SHP77 (cell line): ENCODE measurements at regions not wholly inside any gene's neighbourhood (a gene's known extent, or its start where the extent isn't known, plus 50 kb on each side); places are given as distances from the start of the nearest gene placed in this dataset.

Source experiments
- DNase-seq, 2 experiments: peaks; one replicate each; lab custom pipeline; 2025; lab: John Stamatoyannopoulos, UW

GRCh38 chr11:111091321-111091938 lies 154.1 kb upstream of the POU2AF2 start:
- DNase-seq: no peak

GRCh38 chr11:111089759-111090158 lies 155.8 kb upstream of the POU2AF2 start:
- DNase-seq: no peak

GRCh38 chr11:111088847-111089355 lies 156.6 kb upstream of the POU2AF2 start:
- no peak for DNase-seq

- peak; percentile 87 to 94 for DNase-seq
These were observed 159.5 kb upstream of the POU2AF2 start for GRCh38 chr11:111086058-111086457.

- no peak for DNase-seq
These were observed 162.9 kb upstream of the POU2AF2 start for GRCh38 chr11:111082664-111083063.

GRCh38 chr11:111081021-111081511 lies 164.5 kb upstream of the POU2AF2 start:
- DNase-seq: no peak

- DNase-seq: no peak
These were observed 167.8 kb upstream of the POU2AF2 start for GRCh38 chr11:111077530-111078322.

GRCh38 chr11:111069066-111069465 lies 176.5 kb upstream of the POU2AF2 start:
- DNase-seq: no peak

GRCh38 chr11:111067994-111068393 lies 177.5 kb upstream of the POU2AF2 start:
- DNase-seq: no peak

- no peak for DNase-seq
These were observed 178.7 kb upstream of the POU2AF2 start for GRCh38 chr11:111066846-111067245.

GRCh38 chr11:111063726-111064517 lies 181.6 kb upstream of the POU2AF2 start:
- no peak for DNase-seq

- DNase-seq: no peak
These were observed 183.1 kb upstream of the POU2AF2 start for GRCh38 chr11:111062420-111062819.

- DNase-seq: no peak
These were observed 185.8 kb upstream of the POU2AF2 start for GRCh38 chr11:111059726-111060125.

GRCh38 chr11:111049131-111049530 lies 196.4 kb upstream of the POU2AF2 start:
- DNase-seq: no peak

GRCh38 chr11:111047374-111047773 lies 198.2 kb upstream of the POU2AF2 start:
- peak; percentile 7 to 18 for DNase-seq

- no peak for DNase-seq
These were observed 199.2 kb upstream of the POU2AF2 start for GRCh38 chr11:111046291-111046690.

GRCh38 chr11:111045874-111046273 lies 199.7 kb upstream of the POU2AF2 start:
- no peak for DNase-seq

- DNase-seq: no peak
These were observed 200.1 kb upstream of the POU2AF2 start for GRCh38 chr11:111045407-111045803.

- no peak for DNase-seq
These were observed 200.6 kb upstream of the POU2AF2 start for GRCh38 chr11:111044751-111045406.

GRCh38 chr11:111039982-111040381 lies 205.5 kb upstream of the POU2AF2 start:
- DNase-seq: no peak

GRCh38 chr11:111035746-111036145 lies 209.8 kb upstream of the POU2AF2 start:
- no peak for DNase-seq

GRCh38 chr11:111026241-111026640 lies 219.3 kb upstream of the POU2AF2 start:
- DNase-seq: no peak
